Astrocyte of the cerebellum (primary cell): ENCODE measurements at regions not wholly inside any gene's neighbourhood (a gene's known extent, or its start where the extent isn't known, plus 50 kb on each side); places are given as distances from the start of the nearest gene placed in this dataset.

Experiments used
- DNase-seq: peaks from one replicate; pipeline ENCODE4 v3.0.0-alpha.2; 2011; ENCODE audit warnings: low read depth
- H3K4me3 ChIP-seq: 2 replicates; pipeline ENCODE4 v1.5.1; 2011; ENCODE audit warnings: mild to moderate bottlenecking, low read depth, low read length, moderate library complexity
- CTCF ChIP-seq: IDR thresholded peaks from 2 replicates; pipeline ENCODE4 v1.5.1; 2012; ENCODE audit warnings: low read length, low read depth, moderate library complexity, mild to moderate bottlenecking; ENCODE audit errors: missing control alignments
- in situ Hi-C: cut with HindIII; loops from 2 replicates; pipeline ENCODE4 v1.10.0; 2017; ENCODE audit warnings: low sequenced_read_pairs

DNA sequence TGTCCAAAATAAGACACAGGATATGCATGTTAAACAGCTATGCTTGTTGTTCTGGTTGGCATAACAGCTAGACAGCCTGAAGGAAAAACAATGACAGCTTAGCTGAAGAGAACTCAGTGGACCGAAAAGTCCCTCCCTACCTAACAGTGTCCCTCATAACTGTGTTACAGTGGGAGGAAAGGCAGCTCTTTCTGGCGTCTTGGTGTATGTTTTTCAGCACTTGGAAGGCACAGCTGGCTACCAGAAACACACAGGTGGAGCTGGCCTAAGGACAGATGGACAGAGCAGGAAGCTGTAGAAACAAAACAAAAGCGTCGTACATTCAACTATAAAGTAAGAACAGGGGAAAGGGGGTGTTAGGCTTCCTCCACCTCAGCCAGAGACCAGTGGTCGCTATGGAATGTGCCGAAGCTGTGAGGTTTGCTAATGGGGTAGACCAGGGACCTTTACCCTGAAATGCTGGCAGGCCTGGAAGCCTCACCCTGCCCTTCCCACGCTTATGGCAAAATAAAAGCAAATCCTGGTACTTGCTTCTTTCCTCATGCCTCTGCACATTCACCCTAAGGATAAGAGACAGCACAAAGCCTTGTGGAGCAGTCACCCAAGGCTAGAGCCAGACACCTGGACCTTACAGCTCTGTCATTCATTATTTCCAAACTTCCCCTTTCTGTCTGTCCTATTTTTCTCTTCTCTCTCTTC, 103.5 kb upstream of the TRIB2 start:
- DNase-seq: no peak
- H3K4me3 ChIP-seq: no peak overlapping the region
- no peak for TF ChIP-seq CTCF
- in situ Hi-C loops: no loop called here

DNA sequence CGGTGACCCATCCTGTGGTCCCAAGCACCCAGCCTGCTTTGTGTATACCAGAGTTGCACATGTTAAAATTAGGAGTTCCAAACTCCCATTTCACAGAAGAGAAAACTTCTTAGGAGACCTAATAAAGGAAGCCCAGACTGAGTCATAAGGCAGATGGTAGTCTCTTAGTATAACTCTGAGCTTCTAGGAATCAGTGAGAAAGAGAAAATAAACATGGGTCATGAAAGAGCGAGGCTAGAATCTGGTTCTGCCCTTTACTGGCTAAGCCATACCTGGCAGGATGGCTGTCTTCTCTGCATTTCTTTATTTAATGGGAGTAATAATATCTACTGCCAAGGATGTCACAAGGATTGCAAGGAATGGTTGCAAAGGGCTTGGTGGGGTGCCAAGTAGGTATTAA, 101.2 kb upstream of the TRIB2 start:
- in situ Hi-C loops: no loop called here
- no peak for TF ChIP-seq CTCF
- no peak overlapping the region for H3K4me3 ChIP-seq
- no peak for DNase-seq

DNA sequence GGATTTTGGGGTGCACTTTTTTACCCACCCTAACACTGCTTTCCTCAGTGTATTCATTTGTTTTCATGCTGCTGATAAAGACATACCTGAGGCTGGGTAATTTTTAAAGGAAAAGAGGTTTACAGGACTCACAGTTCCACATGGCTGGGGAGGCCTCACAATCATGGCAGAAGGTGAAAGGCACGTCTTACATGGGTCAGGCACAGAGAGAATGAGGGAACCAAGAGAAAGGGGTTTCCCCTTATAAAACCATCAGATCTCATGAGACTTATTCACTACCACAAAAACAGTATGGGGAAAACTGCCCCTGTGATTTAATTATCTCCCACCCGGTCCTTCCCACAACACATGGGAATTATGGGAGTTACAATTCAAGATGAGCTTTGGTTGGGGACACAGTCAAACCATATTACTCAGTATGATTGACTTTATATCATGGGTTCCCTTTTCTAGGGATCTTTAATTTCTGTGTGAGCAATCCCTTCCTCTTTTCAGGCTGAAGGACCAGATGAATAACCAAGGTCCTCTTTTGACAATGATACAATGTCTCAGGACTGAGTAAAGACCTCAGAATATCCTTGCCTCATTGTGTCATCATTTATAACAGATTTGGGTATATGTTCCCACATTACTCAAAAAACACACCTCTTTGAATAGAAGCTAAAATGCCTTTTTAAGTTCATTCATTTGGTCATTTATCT, 100.1 kb upstream of the TRIB2 start:
- H3K4me3 ChIP-seq: no peak overlapping the region
- TF ChIP-seq CTCF: no peak
- in situ Hi-C loops: no loop called here
- no peak for DNase-seq

DNA sequence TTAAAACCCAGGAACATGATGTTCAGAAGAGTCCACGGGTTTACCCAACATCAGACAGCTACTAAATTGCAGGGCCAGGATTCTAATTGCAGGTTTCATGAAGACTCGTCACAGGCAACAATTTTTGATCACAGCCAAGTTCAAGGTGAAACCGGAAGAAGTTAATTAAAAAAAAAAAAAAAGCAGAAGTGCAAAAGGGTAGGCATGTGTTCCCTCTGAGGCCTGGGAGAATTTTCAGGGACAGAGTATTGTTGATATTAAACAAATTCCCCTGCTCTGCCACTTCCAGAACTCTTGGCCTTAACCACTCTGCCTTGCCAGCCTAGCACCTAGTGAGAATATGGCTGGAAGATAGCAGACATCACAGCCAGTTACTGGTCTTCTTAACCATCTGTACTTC, 99.4 kb upstream of the TRIB2 start:
- no peak for DNase-seq
- TF ChIP-seq CTCF: no peak
- in situ Hi-C loops: no loop called here
- no peak overlapping the region for H3K4me3 ChIP-seq

GRCh38 chr2:12617853-12618252, 98.9 kb upstream of the TRIB2 start:
- DNase-seq: no peak
- no peak overlapping the region for H3K4me3 ChIP-seq
- in situ Hi-C loops: no loop called here
- no peak for TF ChIP-seq CTCF

DNA sequence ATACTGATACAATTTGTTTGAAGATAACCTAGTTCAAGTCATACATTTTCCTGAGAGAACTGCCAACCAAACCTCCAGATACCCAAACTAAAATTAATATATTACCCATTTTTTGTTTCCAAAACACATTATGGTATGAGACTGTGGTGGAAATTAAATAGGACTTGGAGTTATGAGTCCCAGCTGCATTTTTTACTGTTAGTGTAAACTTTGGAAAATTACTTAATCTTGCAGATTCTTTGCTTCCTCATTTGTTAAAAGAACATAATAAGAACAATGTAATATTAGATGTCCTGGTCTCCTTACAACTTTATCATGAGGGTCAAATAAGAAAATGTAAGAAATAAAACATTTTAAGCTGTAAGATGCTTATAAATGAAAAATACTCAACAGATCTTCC, 98.2 kb upstream of the TRIB2 start:
- TF ChIP-seq CTCF: no peak
- in situ Hi-C loops: no loop called here
- DNase-seq: no peak
- H3K4me3 ChIP-seq: no peak overlapping the region
